ENCODE measurements at regions not wholly inside any gene's neighbourhood (a gene's known extent, or its start where the extent isn't known, plus 50 kb on each side); places are given as distances from the start of the nearest gene placed in this dataset.

DNA sequence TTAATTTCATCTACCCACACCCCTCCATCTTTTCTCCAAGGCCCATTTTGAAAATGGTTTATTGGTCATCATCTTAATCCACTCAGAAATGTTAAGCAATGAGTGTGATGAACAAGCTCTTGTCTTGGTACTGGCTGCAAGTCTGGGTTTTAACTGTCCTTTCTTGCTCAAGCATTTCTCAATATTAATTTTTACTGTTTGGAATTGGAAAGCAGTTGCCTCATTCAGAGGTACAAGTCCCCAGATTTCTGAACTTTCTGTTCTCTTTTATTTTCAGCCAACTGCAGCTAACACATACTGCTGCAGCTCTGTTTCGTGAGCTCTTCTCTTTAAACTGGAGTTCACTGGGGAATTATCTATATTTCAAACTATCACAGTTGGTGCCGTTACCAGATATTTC, 99.4 kb upstream of the TEX51 start:
- no peak overlapping the region for H3K27ac ChIP-seq (ENCODE audit: low read depth in 1 of 2, low read length in 1 of 2)
- H3K4me1 ChIP-seq (ENCODE audit: control insufficient read depth in 5 of 5, insufficient read depth in 5 of 5, low read length in 5 of 5), result peaks cover 0 to 11% (median 3%) of the 10 kb centered on the region in 5 donors
- DNase-seq, result no peak
- ATAC-seq (ENCODE audit: insufficient read depth, low FRiP score), result no peak
- no peaks in the 10 kb centered on the region for H3K27me3 ChIP-seq (ENCODE audit: control insufficient read depth in 3 of 3, insufficient read depth in 3 of 3, low read length in 2 of 3)
- TF ChIP-seq, protein P1, sequence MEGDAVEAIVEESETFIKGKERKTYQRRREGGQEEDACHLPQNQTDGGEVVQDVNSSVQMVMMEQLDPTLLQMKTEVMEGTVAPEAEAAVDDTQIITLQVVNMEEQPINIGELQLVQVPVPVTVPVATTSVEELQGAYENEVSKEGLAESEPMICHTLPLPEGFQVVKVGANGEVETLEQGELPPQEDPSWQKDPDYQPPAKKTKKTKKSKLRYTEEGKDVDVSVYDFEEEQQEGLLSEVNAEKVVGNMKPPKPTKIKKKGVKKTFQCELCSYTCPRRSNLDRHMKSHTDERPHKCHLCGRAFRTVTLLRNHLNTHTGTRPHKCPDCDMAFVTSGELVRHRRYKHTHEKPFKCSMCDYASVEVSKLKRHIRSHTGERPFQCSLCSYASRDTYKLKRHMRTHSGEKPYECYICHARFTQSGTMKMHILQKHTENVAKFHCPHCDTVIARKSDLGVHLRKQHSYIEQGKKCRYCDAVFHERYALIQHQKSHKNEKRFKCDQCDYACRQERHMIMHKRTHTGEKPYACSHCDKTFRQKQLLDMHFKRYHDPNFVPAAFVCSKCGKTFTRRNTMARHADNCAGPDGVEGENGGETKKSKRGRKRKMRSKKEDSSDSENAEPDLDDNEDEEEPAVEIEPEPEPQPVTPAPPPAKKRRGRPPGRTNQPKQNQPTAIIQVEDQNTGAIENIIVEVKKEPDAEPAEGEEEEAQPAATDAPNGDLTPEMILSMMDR (IDR thresholded peaks at IDR 0.05; ENCODE audit: control extremely low read depth, extremely low read depth), result no peak
- H3K9ac ChIP-seq (ENCODE audit: insufficient read depth in 1 of 2, low read length in 2 of 2), result no peak overlapping the region
- H3K36me3 ChIP-seq (ENCODE audit: control insufficient read depth in 4 of 4, insufficient read depth in 4 of 4, low read length in 4 of 4), result no peaks in the 10 kb centered on the region
- H3K9me3 ChIP-seq (ENCODE audit: control insufficient read depth in 4 of 4, insufficient read depth in 3 of 4, low read length in 3 of 4), result peaks cover 0 to 8% (median 0%) of the 10 kb centered on the region in 4 donors
- 71% methylated on average over 2 of the region's 2 CpGs for WGBS, 2 donors
- H3K4me3 ChIP-seq, result no peak overlapping the region

DNA sequence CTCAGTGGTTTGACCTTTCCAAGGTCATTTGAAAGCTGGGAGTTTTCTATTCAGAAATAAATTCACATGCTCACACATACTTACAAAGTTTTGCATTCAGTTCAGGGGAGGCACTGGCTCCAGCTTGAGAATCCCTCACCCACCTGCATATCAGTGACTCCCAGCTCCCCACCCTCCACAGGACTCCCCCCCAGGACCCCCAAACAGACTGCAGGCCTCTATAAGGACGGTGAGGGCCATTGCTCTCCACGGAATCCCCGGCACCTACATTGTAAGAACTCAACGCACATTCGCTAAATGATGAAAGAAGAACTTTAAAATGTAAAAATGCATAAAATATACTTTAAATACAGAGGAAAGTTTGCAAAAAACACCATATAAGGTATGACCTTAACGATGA, 97.2 kb upstream of the TEX51 start:
- TF ChIP-seq, protein P1 (IDR thresholded peaks at IDR 0.05; ENCODE audit: control extremely low read depth, extremely low read depth), result no peak
- H3K9ac ChIP-seq (ENCODE audit: insufficient read depth in 1 of 2, low read length in 2 of 2), result no peak overlapping the region
- WGBS, 2 donors, result 91 to 95% methylated on average over 6 of the region's 6 CpGs
- H3K27ac ChIP-seq (ENCODE audit: low read depth in 1 of 2, low read length in 1 of 2), result no peak overlapping the region
- H3K4me3 ChIP-seq, result no peak overlapping the region
- H3K9me3 ChIP-seq (ENCODE audit: control insufficient read depth in 4 of 4, insufficient read depth in 3 of 4, low read length in 3 of 4), result peaks cover 0 to 8% (median 0%) of the 10 kb centered on the region in 4 donors
- DNase-seq (no peak), ATAC-seq (ENCODE audit: insufficient read depth, low FRiP score) (no peak)
- H3K27me3 ChIP-seq (ENCODE audit: control insufficient read depth in 3 of 3, insufficient read depth in 3 of 3, low read length in 2 of 3), result no peaks in the 10 kb centered on the region
- no peaks in the 10 kb centered on the region for H3K36me3 ChIP-seq (ENCODE audit: control insufficient read depth in 4 of 4, insufficient read depth in 4 of 4, low read length in 4 of 4)
- H3K4me1 ChIP-seq (ENCODE audit: control insufficient read depth in 5 of 5, insufficient read depth in 5 of 5, low read length in 5 of 5), result peaks cover 0 to 11% (median 3%) of the 10 kb centered on the region in 5 donors

DNA sequence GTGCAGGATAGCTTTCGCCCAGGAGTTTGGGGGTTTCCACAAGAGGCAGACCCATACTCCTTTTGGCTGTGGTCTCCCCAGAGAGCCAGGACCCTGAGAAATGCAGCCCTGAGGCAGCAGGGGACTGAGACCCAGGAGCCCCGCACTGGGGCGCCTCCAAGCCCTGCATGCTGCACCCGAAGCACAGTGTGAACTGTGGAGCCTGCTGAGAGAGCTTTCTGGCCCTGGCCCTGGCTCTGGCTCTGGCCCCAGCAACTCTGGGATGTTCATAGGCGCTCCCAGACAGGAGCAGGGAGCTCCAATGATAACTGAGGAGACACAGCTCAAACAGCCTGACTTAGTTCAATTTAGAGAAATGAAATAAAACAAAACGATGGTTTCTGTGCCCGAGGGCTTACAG, 96.4 kb upstream of the TEX51 start:
- Histone ChIP-seq H3K4me1 (ENCODE audit: control insufficient read depth in 5 of 5, insufficient read depth in 5 of 5, low read length in 5 of 5) (peaks cover 0 to 11% (median 3%) of the 10 kb centered on the region in 5 donors), H3K36me3 (ENCODE audit: control insufficient read depth in 4 of 4, insufficient read depth in 4 of 4, low read length in 4 of 4) (no peaks in the 10 kb centered on the region), H3K9ac (ENCODE audit: insufficient read depth in 1 of 2, low read length in 2 of 2) (no peak overlapping the region), H3K27ac (ENCODE audit: low read depth in 1 of 2, low read length in 1 of 2) (no peak overlapping the region), H3K9me3 (ENCODE audit: control insufficient read depth in 4 of 4, insufficient read depth in 3 of 4, low read length in 3 of 4) (peaks cover 0 to 6% (median 0%) of the 10 kb centered on the region in 4 donors), H3K27me3 (ENCODE audit: control insufficient read depth in 3 of 3, insufficient read depth in 3 of 3, low read length in 2 of 3) (no peaks in the 10 kb centered on the region), H3K4me3 (no peak overlapping the region)
- WGBS, 2 donors, result 83 to 92% methylated on average over 7 of the region's 7 CpGs
- ATAC-seq (ENCODE audit: insufficient read depth, low FRiP score), result no peak
- DNase-seq, result no peak
- TF ChIP-seq, protein P1 (IDR thresholded peaks at IDR 0.05; ENCODE audit: control extremely low read depth, extremely low read depth), result no peak

All from lung (tissue), 11 donors.